Astrocyte (in vitro differentiated cells and primary cell): ENCODE measurements at regions not wholly inside any gene's neighbourhood (a gene's known extent, or its start where the extent isn't known, plus 50 kb on each side); places are given as distances from the start of the nearest gene placed in this dataset.
"Not testable (repeated sequence)": the region's sequence is repeated elsewhere in the genome, so short reads cannot be mapped to it uniquely, and the experiment has no call there.

Experiments
- DNase-seq: peaks from one replicate; pipeline ENCODE4 v3.0.0-alpha.2; 2010; ENCODE audit warnings: low read depth
- FAIRE-seq: peaks from 2 replicates; lab custom pipeline; 2011; peaks lifted over from hg19 to GRCh38; lab: Jason Lieb, UNC
- H2AFZ ChIP-seq: 2 replicates; pipeline ENCODE4 v1.6.0; 2012; ENCODE audit warnings: low read depth, low read length, inconsistent platforms
- H3K27ac ChIP-seq: 2 replicates; pipeline ENCODE4 v1.5.1; 2011; ENCODE audit warnings: low read depth, low read length, inconsistent platforms
- H3K27me3 ChIP-seq: 2 replicates; pipeline ENCODE4 v1.6.0; 2011; ENCODE audit warnings: low read length, inconsistent platforms; ENCODE audit not compliant: insufficient read depth
- H3K36me3 ChIP-seq: 2 replicates; pipeline ENCODE4 v1.5.1; 2011; ENCODE audit warnings: low read length, inconsistent platforms; ENCODE audit not compliant: insufficient read depth
- H3K4me1 ChIP-seq: 2 replicates; pipeline ENCODE4 v1.5.1; 2011; ENCODE audit warnings: low read length, inconsistent platforms; ENCODE audit not compliant: insufficient read depth
- H3K4me2 ChIP-seq: 2 replicates; pipeline ENCODE4 v1.6.0; 2012; ENCODE audit warnings: low read length, inconsistent platforms
- H3K4me3 ChIP-seq: 2 replicates; pipeline ENCODE4 v1.5.1; 2011; ENCODE audit warnings: low read depth, mild to moderate bottlenecking, low read length, inconsistent platforms; ENCODE audit not compliant: insufficient read depth
- H3K79me2 ChIP-seq: 2 replicates; pipeline ENCODE4 v1.6.0; 2012; ENCODE audit warnings: mild to moderate bottlenecking, low read length, inconsistent platforms; ENCODE audit not compliant: insufficient read depth
- H3K9ac ChIP-seq: 2 replicates; pipeline ENCODE4 v1.6.0; 2012; ENCODE audit warnings: mild to moderate bottlenecking, low read length, inconsistent platforms
- H3K9me3 ChIP-seq: 2 replicates; pipeline ENCODE4 v1.5.1; 2012; ENCODE audit warnings: low read depth, mild to moderate bottlenecking, low read length, inconsistent platforms; ENCODE audit not compliant: insufficient read depth
- H4K20me1 ChIP-seq: 2 replicates; pipeline ENCODE4 v1.6.0; 2012; ENCODE audit warnings: low read length, inconsistent platforms; ENCODE audit not compliant: insufficient read depth
- H3K27ac Mint-ChIP-seq: one replicate; pipeline ENCODE4 v1.8.0; 2021; ENCODE audit warnings: mild to moderate bottlenecking, mixed read lengths; ENCODE audit not compliant: unreplicated experiment
- H3K27me3 Mint-ChIP-seq: one replicate; pipeline ENCODE4 v1.8.0; 2021; ENCODE audit warnings: low read depth, mixed read lengths; ENCODE audit not compliant: unreplicated experiment
- H3K36me3 Mint-ChIP-seq: one replicate; pipeline ENCODE4 v1.8.0; 2021; ENCODE audit warnings: low read depth, mixed read lengths; ENCODE audit not compliant: unreplicated experiment
- H3K4me1 Mint-ChIP-seq: one replicate; pipeline ENCODE4 v1.8.0; 2021; ENCODE audit warnings: low read depth, mixed read lengths; ENCODE audit not compliant: unreplicated experiment
- H3K4me3 Mint-ChIP-seq: one replicate; pipeline ENCODE4 v1.8.0; 2021; ENCODE audit warnings: mild to moderate bottlenecking, moderate library complexity, mixed read lengths; ENCODE audit not compliant: unreplicated experiment
- H3K9me3 Mint-ChIP-seq: one replicate; pipeline ENCODE4 v1.8.0; 2021; ENCODE audit warnings: mild to moderate bottlenecking, mixed read lengths; ENCODE audit not compliant: unreplicated experiment
- CTCF ChIP-seq: IDR thresholded peaks from 2 replicates; pipeline ENCODE4 v1.5.1; 2011; ENCODE audit warnings: low read depth, mild to moderate bottlenecking, inconsistent platforms, low read length, moderate library complexity; ENCODE audit not compliant: insufficient read depth
- EZH2 ChIP-seq: IDR thresholded peaks from 2 replicates; pipeline ENCODE4 v1.6.1; 2012; ENCODE audit warnings: mild to moderate bottlenecking, low read length, inconsistent platforms; ENCODE audit not compliant: insufficient read depth

DNA sequence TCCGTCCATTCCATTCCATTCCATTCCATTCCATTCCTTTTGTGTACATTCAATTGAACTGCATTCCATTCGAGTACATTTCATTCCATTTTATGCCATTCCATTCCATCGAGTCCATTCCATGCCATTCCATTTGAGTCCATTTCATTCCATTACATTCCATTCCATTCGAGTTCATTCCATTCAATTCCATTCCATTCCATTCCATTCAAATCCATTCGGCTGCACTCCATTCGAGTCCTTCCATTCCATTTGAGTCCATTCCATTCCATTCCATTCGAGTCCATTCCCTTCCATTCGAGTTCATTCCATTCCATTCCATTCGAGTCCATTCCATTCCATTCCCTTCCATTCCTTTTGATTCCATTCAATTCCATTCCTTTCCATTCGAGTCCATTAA is 4800.6 kb upstream of the OR11H1 start:
- Histone ChIP-seq H3K4me3 (no peak overlapping the region), H3K4me2 (no peak overlapping the region), H3K27me3 (no peaks in the 10 kb centered on the region), H3K36me3 (no peaks in the 10 kb centered on the region), H3K9me3 (peaks cover 54% of the 10 kb centered on the region), H4K20me1 (no peaks in the 10 kb centered on the region), H2AFZ (no peak overlapping the region), H3K79me2 (no peaks in the 10 kb centered on the region), H3K27ac (no peak overlapping the region), H3K9ac (no peak overlapping the region), H3K4me1 (no peaks in the 10 kb centered on the region)
- H3K27ac Mint-ChIP-seq = no peak overlapping the region
- DNase-seq (no peak), FAIRE-seq (no peak)
- TF ChIP-seq CTCF (no peak), EZH2 (no peak)
- H3K27me3 Mint-ChIP-seq = no peaks in the 10 kb centered on the region
- peaks cover 67% of the 10 kb centered on the region for H3K9me3 Mint-ChIP-seq
- no peaks in the 10 kb centered on the region for H3K36me3 Mint-ChIP-seq
- no peak overlapping the region for H3K4me3 Mint-ChIP-seq
- H3K4me1 Mint-ChIP-seq = no peaks in the 10 kb centered on the region

GRCh38 chr22:10729979-10730378 is 4798.0 kb upstream of the OR11H1 start:
- H3K27ac Mint-ChIP-seq = not testable (repeated sequence)
- peaks cover 53% of the 10 kb centered on the region for H3K9me3 Mint-ChIP-seq

GRCh38 chr22:10730706-10731105 is 4797.3 kb upstream of the OR11H1 start:
- H3K27ac ChIP-seq, H3K36me3 Mint-ChIP-seq, H3K27me3 Mint-ChIP-seq, H3K27me3 ChIP-seq, H2AFZ ChIP-seq, H4K20me1 ChIP-seq, H3K4me1 Mint-ChIP-seq, H3K4me3 Mint-ChIP-seq, H3K4me3 ChIP-seq, H3K36me3 ChIP-seq, H3K79me2 ChIP-seq, H3K9ac ChIP-seq, H3K27ac Mint-ChIP-seq, H3K4me1 ChIP-seq, DNase-seq, H3K4me2 ChIP-seq, FAIRE-seq: not testable (repeated sequence)
- peaks cover 42% of the 10 kb centered on the region for H3K9me3 ChIP-seq
- H3K9me3 Mint-ChIP-seq = peaks cover 53% of the 10 kb centered on the region

More at GRCh38 chr22:10729979-10730378, 4798.0 kb upstream of the OR11H1 start:
- H3K36me3 Mint-ChIP-seq, FAIRE-seq, H3K27me3 Mint-ChIP-seq, H3K4me1 ChIP-seq, H3K27me3 ChIP-seq, H3K4me3 Mint-ChIP-seq, H3K4me1 Mint-ChIP-seq, H3K4me2 ChIP-seq, H2AFZ ChIP-seq, DNase-seq, H3K9ac ChIP-seq, H3K79me2 ChIP-seq, H3K4me3 ChIP-seq, H4K20me1 ChIP-seq, H3K27ac ChIP-seq, H3K36me3 ChIP-seq: not testable (repeated sequence)
- H3K9me3 ChIP-seq = peaks cover 45% of the 10 kb centered on the region

DNA sequence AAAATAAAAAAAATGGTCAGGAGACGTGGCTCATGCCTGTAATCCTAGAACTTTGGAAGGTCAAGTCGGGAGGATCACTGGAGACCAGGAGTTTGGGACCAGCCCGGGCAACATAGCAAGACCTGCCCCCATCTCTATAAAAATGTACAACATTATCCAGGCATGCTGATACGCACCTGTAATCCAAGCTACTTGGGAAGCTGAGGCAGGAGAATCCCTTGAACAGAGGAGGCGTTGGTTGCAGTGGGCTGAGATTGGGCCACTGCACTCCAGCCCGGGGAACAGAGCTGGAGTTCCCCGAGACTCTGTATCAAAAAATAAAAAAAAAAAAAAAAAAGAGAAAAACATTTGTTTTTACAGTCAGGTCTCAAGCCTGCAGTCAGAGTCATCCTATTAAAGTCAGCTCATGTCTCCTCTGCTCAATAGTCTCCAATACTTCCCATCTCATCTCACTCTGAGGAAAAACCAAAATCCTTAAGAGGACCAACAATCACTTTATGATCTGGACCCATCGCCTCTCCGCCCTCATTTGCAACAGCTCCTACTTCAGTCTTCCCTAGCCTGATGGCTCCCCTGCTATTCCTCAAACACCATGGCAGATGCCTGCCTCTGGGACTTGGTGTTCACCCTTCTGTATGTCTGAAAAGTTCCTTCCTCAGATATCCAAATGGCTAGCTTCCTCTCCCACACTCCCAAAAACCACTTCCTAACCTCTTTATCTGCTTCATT is 4796.6 kb upstream of the OR11H1 start:
- H3K36me3 ChIP-seq, H3K4me1 Mint-ChIP-seq, H3K27ac Mint-ChIP-seq, H3K36me3 Mint-ChIP-seq, H3K9ac ChIP-seq, H3K27ac ChIP-seq, H4K20me1 ChIP-seq, H3K4me3 Mint-ChIP-seq, H3K79me2 ChIP-seq, H3K4me3 ChIP-seq, H3K27me3 ChIP-seq, H2AFZ ChIP-seq, H3K4me1 ChIP-seq, FAIRE-seq, DNase-seq, H3K4me2 ChIP-seq, H3K27me3 Mint-ChIP-seq: not testable (repeated sequence)
- peaks cover 42% of the 10 kb centered on the region for H3K9me3 ChIP-seq
- peaks cover 46% of the 10 kb centered on the region for H3K9me3 Mint-ChIP-seq

- not testable (repeated sequence) for H3K36me3 ChIP-seq, H3K4me2 ChIP-seq, H4K20me1 ChIP-seq, DNase-seq, H3K36me3 Mint-ChIP-seq, H3K4me3 ChIP-seq, FAIRE-seq, H3K27me3 Mint-ChIP-seq, H3K27me3 ChIP-seq, H3K27ac ChIP-seq, H3K27ac Mint-ChIP-seq, H3K4me1 ChIP-seq, H3K4me1 Mint-ChIP-seq, H3K79me2 ChIP-seq, H2AFZ ChIP-seq, H3K9ac ChIP-seq, H3K4me3 Mint-ChIP-seq
- H3K9me3 Mint-ChIP-seq = peaks cover 18% of the 10 kb centered on the region
- peaks cover 15% of the 10 kb centered on the region for H3K9me3 ChIP-seq
Measured at GRCh38 chr22:10735075-10735474, 4792.9 kb upstream of the OR11H1 start.
